Astrocyte (in vitro differentiated cells and primary cell): ENCODE measurements at regions not wholly inside any gene's neighbourhood (a gene's known extent, or its start where the extent isn't known, plus 50 kb on each side); places are given as distances from the start of the nearest gene placed in this dataset.

Source experiments
- EZH2 ChIP-seq: IDR thresholded peaks from 2 replicates; pipeline ENCODE4 v1.6.1; 2012; ENCODE audit warnings: mild to moderate bottlenecking, low read length, inconsistent platforms; ENCODE audit not compliant: insufficient read depth
- TF ChIP-seq, protein P1 (sequence below): IDR thresholded peaks from 2 replicates; pipeline ENCODE4 v1.5.1; 2011; ENCODE audit warnings: low read depth, mild to moderate bottlenecking, inconsistent platforms, low read length, moderate library complexity; ENCODE audit not compliant: insufficient read depth

DNA sequence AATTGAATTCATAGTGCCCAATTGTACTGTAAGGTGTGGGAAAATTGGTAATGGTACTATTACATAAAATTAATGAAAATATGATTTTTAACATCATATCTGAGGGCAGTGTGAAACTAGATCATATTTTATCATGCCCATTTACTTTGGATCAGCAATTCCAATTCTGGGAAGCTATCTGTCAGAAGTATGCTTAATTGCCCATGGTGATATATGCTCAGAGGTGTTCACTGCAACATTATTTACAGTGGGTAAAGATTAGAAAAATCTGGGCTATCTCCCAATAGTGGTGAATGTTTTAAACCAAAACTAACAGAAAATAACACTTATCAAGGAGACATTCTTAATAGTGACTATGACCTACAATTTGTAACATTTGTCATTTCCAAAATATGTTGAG is 1260.0 kb downstream of the BRINP3 start:
- no peak for TF ChIP-seq EZH2
- TF ChIP-seq, protein P1, sequence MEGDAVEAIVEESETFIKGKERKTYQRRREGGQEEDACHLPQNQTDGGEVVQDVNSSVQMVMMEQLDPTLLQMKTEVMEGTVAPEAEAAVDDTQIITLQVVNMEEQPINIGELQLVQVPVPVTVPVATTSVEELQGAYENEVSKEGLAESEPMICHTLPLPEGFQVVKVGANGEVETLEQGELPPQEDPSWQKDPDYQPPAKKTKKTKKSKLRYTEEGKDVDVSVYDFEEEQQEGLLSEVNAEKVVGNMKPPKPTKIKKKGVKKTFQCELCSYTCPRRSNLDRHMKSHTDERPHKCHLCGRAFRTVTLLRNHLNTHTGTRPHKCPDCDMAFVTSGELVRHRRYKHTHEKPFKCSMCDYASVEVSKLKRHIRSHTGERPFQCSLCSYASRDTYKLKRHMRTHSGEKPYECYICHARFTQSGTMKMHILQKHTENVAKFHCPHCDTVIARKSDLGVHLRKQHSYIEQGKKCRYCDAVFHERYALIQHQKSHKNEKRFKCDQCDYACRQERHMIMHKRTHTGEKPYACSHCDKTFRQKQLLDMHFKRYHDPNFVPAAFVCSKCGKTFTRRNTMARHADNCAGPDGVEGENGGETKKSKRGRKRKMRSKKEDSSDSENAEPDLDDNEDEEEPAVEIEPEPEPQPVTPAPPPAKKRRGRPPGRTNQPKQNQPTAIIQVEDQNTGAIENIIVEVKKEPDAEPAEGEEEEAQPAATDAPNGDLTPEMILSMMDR: no peak
